ENCODE measurements at regions not wholly inside any gene's neighbourhood (a gene's known extent, or its start where the extent isn't known, plus 50 kb on each side); places are given as distances from the start of the nearest gene placed in this dataset.

- no peaks in the 10 kb centered on the region for H3K79me1 ChIP-seq (ENCODE audit: insufficient read depth, low read depth, low read length, poor library complexity, severe bottlenecking)
- H2AK5ac ChIP-seq (ENCODE audit: insufficient read length, low read length): no peak overlapping the region
- Mint-ChIP-seq H3K4me1 (peaks cover 20 to 24% of the 10 kb centered on the region in 2 experiments), H3K9me3 (peaks cover 9 to 13% of the 10 kb centered on the region in 2 experiments; a peak in 4 of 5 replicates), H3K27ac (no peak overlapping the region), H3K4me3 (no peak overlapping the region), H3K36me3 (ENCODE audit: insufficient read depth in 1 of 3, low read depth in 3 of 3) (peaks cover 3 to 14% (median 9%) of the 10 kb centered on the region in 3 experiments; a peak in 4 of 7 replicates), H3K27me3 (ENCODE audit: low read depth) (no peaks in the 10 kb centered on the region)
- no peak overlapping the region for H3K4me2 ChIP-seq (ENCODE audit: insufficient read depth, insufficient read length, low read length)
- H2BK15ac ChIP-seq (ENCODE audit: low read depth, low read length): no peak overlapping the region
- no peak overlapping the region for H3K56ac ChIP-seq (ENCODE audit: insufficient read length, low read depth, low read length)
- no peaks in the 10 kb centered on the region for H3K9me3 ChIP-seq (ENCODE audit: control insufficient read depth, low read depth, low read length)
- H2AFZ ChIP-seq (ENCODE audit: low read length): no peak overlapping the region
- no peaks in the 10 kb centered on the region for H4K20me1 ChIP-seq (ENCODE audit: control insufficient read depth, insufficient read depth, insufficient read length)
- H3K4me1 ChIP-seq (ENCODE audit: insufficient read depth, low read length): peaks cover 4% of the 10 kb centered on the region; the same call in 1 of the 2 replicates
- H2BK20ac ChIP-seq (ENCODE audit: low read depth, low read length, poor library complexity, severe bottlenecking): no peak overlapping the region
- no peak overlapping the region for H4K5ac ChIP-seq (ENCODE audit: insufficient read length, low read depth, low read length)
- no peak overlapping the region for H4K91ac ChIP-seq (ENCODE audit: insufficient read length, low read depth, low read length)
- no peak overlapping the region for H3T11ph ChIP-seq (ENCODE audit: low read length)
- no peak overlapping the region for H3K23ac ChIP-seq (ENCODE audit: insufficient read length, low read depth, low read length)
- no peak overlapping the region for H2BK12ac ChIP-seq (ENCODE audit: insufficient read length, low read depth, low read length)
- no peak overlapping the region for H2BK120ac ChIP-seq (ENCODE audit: low read depth, low read length, poor library complexity, severe bottlenecking)
- DNase-seq: no peak
- H3K4ac ChIP-seq (ENCODE audit: low read depth, low read length): no peak overlapping the region
- H4K8ac ChIP-seq (replicated peaks; ENCODE audit: insufficient read length, low read depth, low read length): no peak overlapping the region
- H3K9ac ChIP-seq (ENCODE audit: extremely low read depth, insufficient read length, low read length): no peak overlapping the region
- H3K23me2 ChIP-seq (ENCODE audit: insufficient read length, low read depth, low read length, poor library complexity, severe bottlenecking): no peaks in the 10 kb centered on the region
- TF ChIP-seq CTCF (conservative IDR thresholded peaks at IDR 0.05): no peak
- H3K27me3 ChIP-seq (ENCODE audit: insufficient read depth, low read length): no peaks in the 10 kb centered on the region
- H3K14ac ChIP-seq (ENCODE audit: insufficient read depth, low read length): no peak overlapping the region
- no peak overlapping the region for H3K27ac ChIP-seq (ENCODE audit: insufficient read length, low read depth, low read length)
- no peak overlapping the region for H2BK5ac ChIP-seq (ENCODE audit: insufficient read length, low read length)
- no peaks in the 10 kb centered on the region for H3K79me2 ChIP-seq (ENCODE audit: insufficient read depth, low read length)
- H3K18ac ChIP-seq (ENCODE audit: insufficient read length, low read depth, low read length): no peak overlapping the region
Observed at GRCh38 chr16:62661435-62661834, 625.2 kb upstream of the CDH8 start.

Data from H9 (cell line).